LHCN-M2 (cell line): ENCODE measurements at regions not wholly inside any gene's neighbourhood (a gene's known extent, or its start where the extent isn't known, plus 50 kb on each side); places are given as distances from the start of the nearest gene placed in this dataset.

Experiments used
- DNase-seq: peaks from one replicate; pipeline ENCODE4 v3.0.0-alpha.2; 2012; ENCODE audit warnings: low read depth

DNA sequence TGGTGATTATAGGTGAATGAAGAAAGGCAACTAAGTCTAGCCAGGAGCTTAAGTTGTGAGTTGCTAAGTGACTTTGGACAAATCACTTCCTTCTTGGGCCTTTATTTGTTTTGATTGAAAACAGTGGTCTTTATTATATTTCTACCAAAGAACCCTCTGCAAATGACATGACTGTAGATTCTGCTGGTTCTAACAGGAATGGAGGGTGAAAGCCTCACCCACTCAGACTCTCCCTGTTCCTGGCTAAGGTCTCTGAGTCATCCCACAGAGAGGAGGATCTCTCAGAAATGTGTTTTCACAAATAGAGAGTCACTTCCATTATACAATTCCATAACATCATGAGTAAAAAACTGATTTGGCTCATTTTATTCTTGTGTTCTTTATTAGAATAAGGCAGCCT lies 583.9 kb upstream of the LRRC4C start:
- no peak for DNase-seq

GRCh38 chr11:42047637-42048555 lies 588.4 kb upstream of the LRRC4C start:
- no peak for DNase-seq

- DNase-seq = no peak
Measured at GRCh38 chr11:42049186-42049585, 589.7 kb upstream of the LRRC4C start.

- DNase-seq = no peak
Measured at GRCh38 chr11:42049650-42050049, 590.2 kb upstream of the LRRC4C start.

GRCh38 chr11:42054351-42054900 lies 595.0 kb upstream of the LRRC4C start:
- DNase-seq = no peak

DNA sequence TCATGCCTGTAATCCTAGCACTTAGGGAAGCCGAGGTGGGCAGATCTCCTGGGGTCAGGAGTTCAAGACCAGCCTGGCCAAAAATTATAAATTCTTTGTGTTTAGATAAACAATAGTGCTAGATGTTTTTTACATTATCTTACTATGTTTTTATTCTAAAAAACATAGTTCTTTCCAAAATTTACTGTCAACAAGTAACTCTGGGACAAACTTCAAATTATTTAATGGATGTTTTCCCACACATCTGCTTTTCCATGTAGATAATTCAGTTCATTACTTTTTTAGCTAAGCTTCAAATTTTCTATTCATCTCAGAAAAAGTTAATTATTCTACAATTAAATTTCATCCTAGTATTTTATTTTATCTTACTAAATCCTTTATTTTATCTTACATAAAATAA lies 596.2 kb upstream of the LRRC4C start:
- DNase-seq = no peak

- no peak for DNase-seq
Measured at GRCh38 chr11:42058794-42059193, 599.3 kb upstream of the LRRC4C start.

- no peak for DNase-seq
Measured at GRCh38 chr11:42065199-42065598, 605.7 kb upstream of the LRRC4C start.

GRCh38 chr11:42066113-42066512 lies 606.7 kb upstream of the LRRC4C start:
- no peak for DNase-seq

- DNase-seq = no peak
Measured at GRCh38 chr11:42074306-42074705, 614.9 kb upstream of the LRRC4C start.

- no peak for DNase-seq
Measured at GRCh38 chr11:42075180-42075579, 615.7 kb upstream of the LRRC4C start.

DNA sequence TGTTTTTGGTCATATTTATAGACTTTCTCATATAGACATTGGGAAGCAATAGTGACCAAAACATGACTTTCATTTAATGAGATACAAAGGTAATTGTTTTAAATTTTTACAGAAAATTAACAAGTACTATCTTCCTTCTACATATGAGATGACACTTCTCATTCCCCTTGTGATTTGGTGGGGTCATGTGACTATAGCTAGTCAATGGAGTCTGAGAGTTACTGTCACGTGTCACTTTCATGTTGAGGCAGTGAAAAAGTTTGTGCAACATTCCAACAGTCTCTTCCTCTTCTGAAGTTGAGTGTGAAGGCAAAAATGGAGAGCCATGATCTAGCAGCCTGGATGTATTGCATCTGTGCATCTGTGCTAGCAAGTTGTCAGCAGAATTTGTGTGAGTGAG lies 618.3 kb upstream of the LRRC4C start:
- no peak for DNase-seq

DNA sequence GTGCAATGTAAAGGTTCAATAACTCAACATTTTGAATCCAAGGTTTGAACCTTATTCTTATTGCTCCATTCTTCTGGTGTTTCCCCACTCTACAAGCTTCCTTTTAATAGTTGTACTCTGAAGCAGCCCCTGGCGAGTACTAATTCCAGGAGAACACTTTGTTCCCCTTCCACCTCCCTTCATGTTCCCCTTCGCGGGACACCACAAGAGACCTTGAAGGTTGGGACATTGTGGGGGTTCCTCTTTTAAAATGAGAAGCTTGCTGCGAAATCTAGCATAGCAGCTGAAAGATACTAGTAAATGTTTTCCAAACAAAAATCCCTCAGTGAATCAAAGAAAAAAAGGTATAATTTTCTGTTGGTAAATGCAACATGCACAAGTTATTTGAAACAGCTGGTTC lies 626.3 kb upstream of the LRRC4C start:
- no peak for DNase-seq

GRCh38 chr11:42093541-42093940 lies 634.1 kb upstream of the LRRC4C start:
- no peak for DNase-seq

GRCh38 chr11:42098075-42098474 lies 638.6 kb upstream of the LRRC4C start:
- DNase-seq = no peak

GRCh38 chr11:42112866-42113265 lies 653.4 kb upstream of the LRRC4C start:
- no peak for DNase-seq

- DNase-seq = no peak
Measured at GRCh38 chr11:42114927-42115326, 655.5 kb upstream of the LRRC4C start.

DNA sequence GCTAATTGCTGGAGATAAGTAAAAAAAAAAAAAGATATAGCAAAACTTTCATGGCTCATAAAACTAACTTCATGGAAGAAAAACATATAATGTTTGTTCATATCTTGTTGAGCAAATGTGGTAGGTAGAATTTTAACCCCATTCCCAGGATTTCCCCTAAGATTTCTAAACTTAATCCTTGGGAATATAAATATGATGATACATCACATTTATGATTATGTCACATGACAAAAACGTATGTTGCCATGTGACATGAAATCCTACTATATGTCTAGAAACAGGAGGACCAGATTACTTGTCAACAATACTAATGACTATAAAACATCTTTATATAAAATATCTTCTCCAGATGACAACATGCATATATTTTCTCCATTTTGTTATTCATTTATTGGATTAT lies 679.0 kb upstream of the LRRC4C start:
- DNase-seq = no peak

GRCh38 chr11:42145311-42145710 lies 685.9 kb upstream of the LRRC4C start:
- no peak for DNase-seq

DNA sequence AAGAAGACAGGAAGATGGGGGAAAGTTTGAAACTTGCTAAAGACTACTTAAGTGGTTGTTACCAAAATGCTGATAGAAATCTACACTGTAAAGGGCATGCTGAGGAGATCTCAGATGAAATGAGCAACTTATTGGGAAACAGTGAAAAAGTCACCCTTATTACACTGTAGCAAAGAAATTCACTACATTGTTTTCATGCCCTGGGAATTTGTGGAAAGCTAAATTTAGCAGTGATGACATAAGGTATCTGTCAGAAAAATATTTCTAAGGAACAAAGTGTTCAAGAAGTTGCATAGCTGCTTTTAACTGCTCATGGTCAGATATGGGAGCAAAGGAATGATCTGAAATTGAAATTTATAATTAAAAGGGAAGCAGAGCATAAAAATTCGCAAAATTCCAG lies 702.4 kb upstream of the LRRC4C start:
- DNase-seq = no peak

DNA sequence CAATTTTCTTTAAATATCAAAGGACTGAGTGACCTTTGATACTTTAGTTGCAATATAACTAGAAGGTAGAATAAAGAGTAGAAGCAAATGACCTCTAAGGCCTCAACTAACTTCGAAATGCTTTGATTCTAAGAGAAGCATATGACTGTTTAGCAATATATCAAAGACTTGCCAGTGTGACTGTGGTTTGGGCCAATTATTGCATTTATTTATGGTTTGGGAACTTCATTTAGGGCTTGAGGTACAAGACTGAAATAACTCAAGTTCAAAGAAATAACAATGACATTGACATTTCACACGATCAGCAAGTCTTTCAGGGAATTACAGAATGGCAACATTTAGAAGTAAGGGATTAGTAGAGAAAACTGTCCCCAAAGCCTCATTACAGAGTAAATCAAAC lies 709.7 kb upstream of the LRRC4C start:
- DNase-seq = no peak

GRCh38 chr11:42170601-42171000 lies 711.1 kb upstream of the LRRC4C start:
- no peak for DNase-seq

GRCh38 chr11:42171046-42171445 lies 711.6 kb upstream of the LRRC4C start:
- no peak for DNase-seq
